HL-60 (cell line): ENCODE measurements at regions not wholly inside any gene's neighbourhood (a gene's known extent, or its start where the extent isn't known, plus 50 kb on each side); places are given as distances from the start of the nearest gene placed in this dataset.

Experiments used
- DNase-seq, 2 experiments: peaks; one replicate each; pipeline ENCODE4 v3.0.0-alpha.2; 2010 to 2020; ENCODE audit warnings: low read depth in 1 of 2, low spot score in 1 of 2
- H3K27ac ChIP-seq: fragments of 250-450 bp; sonication (Bioruptor Pico); replicated peaks from 2 replicates; pipeline ENCODE4 v1.5.1; 2020; ENCODE audit warnings: mild to moderate bottlenecking, moderate library complexity
- H3K27me3 ChIP-seq: fragments of 250-450 bp; sonication (Bioruptor Pico); 2 replicates; pipeline ENCODE4 v1.5.1; 2021; ENCODE audit warnings: mild to moderate bottlenecking, moderate library complexity; ENCODE audit not compliant: insufficient read depth, poor library complexity, severe bottlenecking
- H3K4me3 ChIP-seq: replicated peaks from 2 replicates; pipeline ENCODE4 v1.5.1; 2011; ENCODE audit warnings: mild to moderate bottlenecking, control low read depth, low read length; ENCODE audit not compliant: insufficient read depth
- GABPA ChIP-seq: IDR thresholded peaks from 2 replicates; pipeline ENCODE4 v1.6.1; 2012; ENCODE audit warnings: low read depth
- POLR2AphosphoS5 ChIP-seq: IDR thresholded peaks from 2 replicates; pipeline ENCODE4 v1.6.1; 2012; ENCODE audit warnings: low read depth
- REST ChIP-seq: IDR thresholded peaks from 2 replicates; pipeline ENCODE4 v1.6.1; 2012; ENCODE audit warnings: low read depth; ENCODE audit not compliant: insufficient replicate concordance
- SPI1 ChIP-seq: IDR thresholded peaks from 2 replicates; pipeline ENCODE4 v1.6.1; 2012; ENCODE audit warnings: low read depth, mild to moderate bottlenecking, borderline replicate concordance
- TF ChIP-seq, protein P1 (sequence below): IDR thresholded peaks from one replicate; pipeline ENCODE4 v1.5.1; 2011; ENCODE audit warnings: low read length, control low read depth, inconsistent platforms; ENCODE audit not compliant: insufficient read depth

- no peak for TF ChIP-seq POLR2AphosphoS5
- H3K4me3 ChIP-seq, result no peak overlapping the region
- DNase-seq, result no peak
- H3K27ac ChIP-seq, result no peak overlapping the region
- no peaks in the 10 kb centered on the region for H3K27me3 ChIP-seq
Measured at GRCh38 chr2:48886919-48887318, 131.4 kb upstream of the LHCGR start.

GRCh38 chr2:48885841-48886240 is 130.3 kb upstream of the LHCGR start:
- no peak overlapping the region for H3K27ac ChIP-seq
- DNase-seq, result no peak
- H3K27me3 ChIP-seq, result no peaks in the 10 kb centered on the region
- H3K4me3 ChIP-seq, result no peak overlapping the region
- TF ChIP-seq REST, result no peak
- no peak for TF ChIP-seq POLR2AphosphoS5
- no peak for TF ChIP-seq SPI1
- no peak for TF ChIP-seq GABPA
- TF ChIP-seq, protein P1, sequence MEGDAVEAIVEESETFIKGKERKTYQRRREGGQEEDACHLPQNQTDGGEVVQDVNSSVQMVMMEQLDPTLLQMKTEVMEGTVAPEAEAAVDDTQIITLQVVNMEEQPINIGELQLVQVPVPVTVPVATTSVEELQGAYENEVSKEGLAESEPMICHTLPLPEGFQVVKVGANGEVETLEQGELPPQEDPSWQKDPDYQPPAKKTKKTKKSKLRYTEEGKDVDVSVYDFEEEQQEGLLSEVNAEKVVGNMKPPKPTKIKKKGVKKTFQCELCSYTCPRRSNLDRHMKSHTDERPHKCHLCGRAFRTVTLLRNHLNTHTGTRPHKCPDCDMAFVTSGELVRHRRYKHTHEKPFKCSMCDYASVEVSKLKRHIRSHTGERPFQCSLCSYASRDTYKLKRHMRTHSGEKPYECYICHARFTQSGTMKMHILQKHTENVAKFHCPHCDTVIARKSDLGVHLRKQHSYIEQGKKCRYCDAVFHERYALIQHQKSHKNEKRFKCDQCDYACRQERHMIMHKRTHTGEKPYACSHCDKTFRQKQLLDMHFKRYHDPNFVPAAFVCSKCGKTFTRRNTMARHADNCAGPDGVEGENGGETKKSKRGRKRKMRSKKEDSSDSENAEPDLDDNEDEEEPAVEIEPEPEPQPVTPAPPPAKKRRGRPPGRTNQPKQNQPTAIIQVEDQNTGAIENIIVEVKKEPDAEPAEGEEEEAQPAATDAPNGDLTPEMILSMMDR, result no peak

DNA sequence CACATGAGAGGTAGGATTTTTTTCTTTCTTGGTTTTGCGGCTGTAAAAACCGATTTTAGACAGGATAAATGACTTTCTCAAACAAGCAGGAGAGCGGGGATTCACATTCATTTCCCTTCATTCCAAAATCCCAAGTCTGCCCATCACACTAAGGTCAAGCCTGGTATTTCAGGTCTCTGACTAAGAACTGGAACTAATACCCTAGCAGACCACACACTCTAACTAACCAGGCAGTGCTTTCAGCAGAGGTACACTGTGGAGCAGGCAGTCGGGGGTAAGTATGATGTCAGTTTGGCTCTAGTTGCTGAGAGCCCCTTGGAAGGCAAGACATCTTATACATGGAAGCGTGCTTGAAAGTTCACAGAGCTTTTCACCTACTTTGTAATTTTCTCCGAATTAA is 128.1 kb upstream of the LHCGR start:
- no peak overlapping the region for H3K4me3 ChIP-seq
- no peaks in the 10 kb centered on the region for H3K27me3 ChIP-seq
- TF ChIP-seq GABPA (no peak), POLR2AphosphoS5 (no peak), SPI1 (no peak), REST (no peak)
- TF ChIP-seq, protein P1, result no peak
- H3K27ac ChIP-seq, result no peak overlapping the region
- no peak for DNase-seq

DNA sequence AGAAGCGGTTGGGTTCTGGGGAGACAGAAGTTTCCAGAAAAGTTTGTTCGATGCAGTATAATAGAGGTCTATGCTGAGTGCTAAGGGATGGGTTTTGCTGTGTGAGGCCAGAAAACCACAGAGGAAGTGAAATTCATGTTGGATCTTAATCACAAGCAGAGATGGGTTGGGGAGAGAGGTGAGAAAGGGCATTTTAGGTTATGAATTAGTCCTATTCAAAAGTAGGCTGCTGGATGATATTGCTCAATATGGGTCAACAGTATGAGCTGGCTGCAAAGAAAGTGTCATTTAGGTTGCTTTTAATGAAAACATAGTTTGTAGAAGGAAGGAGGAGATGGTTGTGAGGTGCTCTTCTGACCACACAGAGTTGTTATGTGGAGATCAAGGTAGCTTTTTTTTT is 118.8 kb upstream of the LHCGR start:
- DNase-seq, result no peak

More for the DNA sequence above, 118.8 kb upstream of the LHCGR start:
- H3K27me3 ChIP-seq, result no peaks in the 10 kb centered on the region
- no peak overlapping the region for H3K27ac ChIP-seq
- no peak overlapping the region for H3K4me3 ChIP-seq
- TF ChIP-seq POLR2AphosphoS5, result no peak
- TF ChIP-seq, protein P1, result no peak
- TF ChIP-seq REST, result no peak
- TF ChIP-seq GABPA, result no peak
- TF ChIP-seq SPI1, result no peak
